Body of pancreas (tissue), 4 donors: ENCODE measurements at regions not wholly inside any gene's neighbourhood (a gene's known extent, or its start where the extent isn't known, plus 50 kb on each side); places are given as distances from the start of the nearest gene placed in this dataset.

Experiments used
- ATAC-seq: fragments of 150-250 bp; one replicate; pipeline ENCODE4 v1.9.1; 2016
- DNase-seq, 4 donors: peaks; one replicate each; pipeline ENCODE4 v3.0.0-alpha.2; 2019
- H3K27ac ChIP-seq, 4 donors: fragments of 200-600 bp; sonication (generic); 1 replicate in 3 of 4; 2 replicates in 1 of 4; pipeline versions ENCODE4 v1.5.1 to v1.6.1; 2016 to 2019; ENCODE audit warnings: mild to moderate bottlenecking in 1 of 4, mixed read lengths in 1 of 4, moderate library complexity in 1 of 4
- H3K27me3 ChIP-seq, 2 donors: fragments of 200-600 bp; sonication (generic); one replicate each; pipeline ENCODE4 v1.6.0; 2016; ENCODE audit warnings: mild to moderate bottlenecking in 1 of 2
- H3K36me3 ChIP-seq, 2 donors: fragments of 200-600 bp; sonication (generic); replicated peaks in 1 of 2; 2 replicates each; pipeline ENCODE4 v1.5.1; 2016; ENCODE audit warnings: low read depth in 2 of 2; ENCODE audit not compliant: insufficient read depth in 1 of 2
- H3K4me1 ChIP-seq: fragments of 200-600 bp; sonication (generic); one replicate; pipeline ENCODE4 v1.6.0; 2016
- H3K4me3 ChIP-seq, 2 donors: fragments of 200-600 bp; sonication (generic); 1 replicate in 1 of 2; 2 replicates in 1 of 2; pipeline ENCODE4 v1.5.1; 2016 to 2019
- H3K9me3 ChIP-seq, 3 donors: fragments of 200-600 bp; sonication (generic); 1 replicate in 2 of 3; 2 replicates in 1 of 3; pipeline ENCODE4 v1.5.1; 2016
- CTCF ChIP-seq, 7 experiments: fragments of 450-650 bp in 4 of 7; fragments of 200-600 bp in 3 of 7; sonication (generic) in 3 of 7; IDR thresholded peaks; one replicate each; pipeline ENCODE4 v1.5.1; 2016 to 2019; ENCODE audit warnings: antibody characterized with exemption in 7 of 7
- POLR2A ChIP-seq, 3 donors: fragments of 450-650 bp; IDR thresholded peaks; one replicate each; pipeline ENCODE4 v1.6.1; 2016; ENCODE audit warnings: antibody characterized with exemption in 3 of 3, mild to moderate bottlenecking in 2 of 3
- WGBS, 2 donors: methylation state at CpG; one replicate each; pipeline ENCODE4 v1.1.5; 2017; 5-methylcytosine and 5-hydroxymethylcytosine counted together
- intact Hi-C: fragments of 100-400 bp; cut with DNase I; formaldehyde crosslinking; loops from one replicate; pipeline ENCODE4 v1.15.1; 2023

DNA sequence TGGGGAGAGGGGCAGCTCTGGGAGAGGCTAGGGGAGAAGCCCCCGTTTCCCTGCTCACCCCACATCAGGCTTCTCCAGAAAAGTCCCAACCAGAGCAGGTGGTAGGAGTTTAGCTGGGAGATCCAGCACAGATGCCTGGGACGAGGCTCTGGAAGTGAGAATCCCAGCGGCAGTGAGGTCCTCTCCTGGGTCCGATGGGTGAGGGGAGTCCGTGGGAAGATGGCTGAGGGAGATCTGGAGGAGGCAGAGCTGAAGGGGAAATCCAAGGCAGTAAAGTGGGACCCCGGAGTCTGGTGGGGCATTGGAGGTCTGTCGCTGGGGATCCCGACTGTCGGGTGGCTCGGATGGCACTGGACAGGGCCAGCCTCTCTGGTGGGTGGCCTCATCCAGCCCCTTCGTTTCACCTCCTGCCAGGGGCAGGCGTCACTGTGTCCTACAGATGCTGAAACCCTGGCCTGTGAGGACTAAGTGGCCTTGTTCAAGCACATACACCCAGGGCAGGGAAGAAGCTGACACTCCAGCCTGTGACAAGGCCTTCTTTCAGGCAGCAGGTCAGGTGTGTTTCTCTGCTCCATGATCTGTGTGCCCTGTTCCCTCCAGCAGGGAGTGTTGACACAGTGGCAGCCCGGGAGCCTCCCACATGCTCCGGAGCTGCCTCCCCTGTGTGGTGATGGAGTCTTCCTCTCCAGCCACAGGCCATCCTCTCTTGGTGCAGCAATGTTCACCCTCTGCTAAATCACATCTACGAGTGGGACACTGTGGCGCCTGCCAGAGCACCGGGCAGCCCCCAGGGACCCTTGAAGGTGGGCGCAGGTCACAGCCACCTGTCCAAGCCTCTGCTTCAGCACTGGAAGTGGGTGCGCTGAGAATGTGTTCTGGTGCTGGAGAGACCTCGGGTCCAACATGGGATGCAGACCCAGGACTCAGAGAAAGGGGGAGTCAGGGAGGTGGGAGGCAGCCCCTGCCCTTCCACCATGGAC lies 850.8 kb downstream of the BRD1 start:
- no peak for TF ChIP-seq POLR2A (IDR thresholded peaks at IDR 0.05)
- H3K4me1 ChIP-seq = no peaks in the 10 kb centered on the region
- H3K27me3 ChIP-seq = peaks cover 0 to 3% of the 10 kb centered on the region in 2 donors
- H3K36me3 ChIP-seq = no peaks in the 10 kb centered on the region
- no peaks in the 10 kb centered on the region for H3K9me3 ChIP-seq
- 47 to 68% methylated on average over 13 to 20 of the region's 20 CpGs for WGBS, 2 donors
- intact Hi-C loops = no loop called here
- no peak overlapping the region for H3K4me3 ChIP-seq
- DNase-seq = no peak
- no peak overlapping the region for H3K27ac ChIP-seq
- no peak for ATAC-seq

- H3K27ac ChIP-seq = no peak overlapping the region
- ATAC-seq (no peak), DNase-seq (no peak)
- no peaks in the 10 kb centered on the region for H3K36me3 ChIP-seq
- intact Hi-C loops = no loop called here
- TF ChIP-seq CTCF (IDR thresholded peaks at IDR 0.05) (no peak), POLR2A (IDR thresholded peaks at IDR 0.05) (no peak)
- no peaks in the 10 kb centered on the region for H3K4me1 ChIP-seq
- H3K9me3 ChIP-seq = no peaks in the 10 kb centered on the region
- WGBS, 2 donors = 46 to 47% methylated on average over 3 of the region's 3 CpGs
- peaks cover 0 to 3% of the 10 kb centered on the region in 2 donors for H3K27me3 ChIP-seq
- H3K4me3 ChIP-seq = no peak overlapping the region
These were observed 851.8 kb downstream of the BRD1 start for GRCh38 chr22:48975886-48976285.

- intact Hi-C loops = no loop called here
- no peak for TF ChIP-seq CTCF (IDR thresholded peaks at IDR 0.05)
- no peak for TF ChIP-seq POLR2A (IDR thresholded peaks at IDR 0.05)
- H3K27ac ChIP-seq = no peak overlapping the region
- ATAC-seq (no peak), DNase-seq (no peak)
- no peak overlapping the region for H3K4me3 ChIP-seq
- 55 to 57% methylated on average over 12 to 13 of the region's 13 CpGs for WGBS, 2 donors
- H3K36me3 ChIP-seq = no peaks in the 10 kb centered on the region
- no peaks in the 10 kb centered on the region for H3K4me1 ChIP-seq
- peaks cover 0 to 3% of the 10 kb centered on the region in 2 donors for H3K27me3 ChIP-seq
- no peaks in the 10 kb centered on the region for H3K9me3 ChIP-seq
These were observed 852.3 kb downstream of the BRD1 start for GRCh38 chr22:48975316-48975741.

- ATAC-seq = no peak
These were observed 853.0 kb downstream of the BRD1 start for GRCh38 chr22:48974443-48975315.

More at GRCh38 chr22:48974443-48975315, 853.0 kb downstream of the BRD1 start:
- TF ChIP-seq CTCF (IDR thresholded peaks at IDR 0.05) (no peak), POLR2A (IDR thresholded peaks at IDR 0.05) (no peak)
- no peaks in the 10 kb centered on the region for H3K36me3 ChIP-seq
- intact Hi-C loops = no loop called here
- WGBS, 2 donors = 53 to 66% methylated on average over 6 to 11 of the region's 13 CpGs
- peaks cover 0 to 3% of the 10 kb centered on the region in 2 donors for H3K27me3 ChIP-seq
- H3K9me3 ChIP-seq = no peaks in the 10 kb centered on the region
- no peak for DNase-seq
- no peak overlapping the region for H3K4me3 ChIP-seq
- no peak overlapping the region for H3K27ac ChIP-seq
- H3K4me1 ChIP-seq = no peaks in the 10 kb centered on the region
